ENCODE measurements at regions not wholly inside any gene's neighbourhood (a gene's known extent, or its start where the extent isn't known, plus 50 kb on each side); places are given as distances from the start of the nearest gene placed in this dataset.

GRCh38 chr17:45662432-45662831, 121.7 kb upstream of the CRHR1 start:
- BruUV-seq (replicated peaks) = no TSS peak
- H3K27me3 ChIP-seq (ENCODE audit: control insufficient read depth, insufficient read depth, low read length) = no peaks in the 10 kb centered on the region
- H3K36me3 ChIP-seq (ENCODE audit: control insufficient read depth, insufficient read depth, low read length) = no peaks in the 10 kb centered on the region
- ATAC-seq (no peak), DNase-seq (ENCODE audit: low read depth, low spot score) (no peak)
- H3K4me3 ChIP-seq (ENCODE audit: low read depth in 2 of 2, low read length in 2 of 2) = no peak overlapping the region
- TF ChIP-seq REST (IDR thresholded peaks at IDR 0.05; ENCODE audit: insufficient read depth in 1 of 2, low read depth in 2 of 2, low read length in 1 of 2) (no peak), SIN3A (IDR thresholded peaks at IDR 0.05; ENCODE audit: borderline replicate concordance, insufficient read depth, low read depth, low read length) (no peak), CTCF (IDR thresholded peaks at IDR 0.05) (no peak), TCF7L2 (IDR thresholded peaks at IDR 0.05; ENCODE audit: low read depth, low read length) (no peak), POLR2AphosphoS5 (IDR thresholded peaks at IDR 0.05; ENCODE audit: low read depth, low read length) (no peak)
- H3K27ac ChIP-seq (ENCODE audit: low read length) = no peak overlapping the region
- ChIA-PET CTCF (no interaction called here), POLR2A (no interaction called here)
- no peaks in the 10 kb centered on the region for H3K9me3 ChIP-seq (ENCODE audit: control insufficient read depth, insufficient read depth, low read depth, low read length)
- in situ Hi-C loops (cut with HindIII; ENCODE audit: low pct_unique_long_range_greater_than_20kb, low sequenced_read_pairs) = no loop called here
- H3K4me1 ChIP-seq (ENCODE audit: control insufficient read depth, insufficient read depth, low read length) = no peaks in the 10 kb centered on the region
- intact Hi-C loops (cut with micrococcal nuclease; ENCODE audit: unreplicated experiment) = no loop called here

DNA sequence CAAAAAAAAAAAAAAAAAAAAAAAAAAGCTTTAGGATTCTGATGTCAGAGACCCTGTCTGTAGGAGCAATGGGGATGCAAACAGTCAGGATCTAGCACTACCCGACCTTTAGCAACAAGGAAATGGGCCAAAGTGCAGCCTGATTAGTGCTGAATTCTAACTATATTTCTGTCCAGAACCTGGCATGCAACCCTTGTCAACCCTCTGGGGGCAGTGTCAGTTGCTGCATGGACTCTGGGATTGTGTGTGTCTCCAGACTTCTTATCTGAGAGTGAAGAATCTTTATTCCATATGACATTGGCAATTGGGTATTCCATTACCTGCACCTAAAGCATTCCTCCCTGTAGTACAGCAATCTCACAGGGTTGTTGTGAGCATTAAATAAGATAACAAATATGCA, 120.3 kb upstream of the CRHR1 start:
- ATAC-seq (no peak), DNase-seq (ENCODE audit: low read depth, low spot score) (no peak)
- H3K9me3 ChIP-seq (ENCODE audit: control insufficient read depth, insufficient read depth, low read depth, low read length) = no peaks in the 10 kb centered on the region
- no TSS peak for BruUV-seq (replicated peaks)
- H3K36me3 ChIP-seq (ENCODE audit: control insufficient read depth, insufficient read depth, low read length) = no peaks in the 10 kb centered on the region
- TF ChIP-seq CTCF (IDR thresholded peaks at IDR 0.05) (no peak), REST (IDR thresholded peaks at IDR 0.05; ENCODE audit: insufficient read depth in 1 of 2, low read depth in 2 of 2, low read length in 1 of 2) (no peak), SIN3A (IDR thresholded peaks at IDR 0.05; ENCODE audit: borderline replicate concordance, insufficient read depth, low read depth, low read length) (no peak)
- in situ Hi-C loops (cut with HindIII; ENCODE audit: low pct_unique_long_range_greater_than_20kb, low sequenced_read_pairs) = no loop called here
- CTCF ChIA-PET = no interaction called here
- intact Hi-C loops (cut with micrococcal nuclease; ENCODE audit: unreplicated experiment) = no loop called here
- POLR2A ChIA-PET = no interaction called here
- no peak overlapping the region for H3K4me3 ChIP-seq (ENCODE audit: low read depth in 2 of 2, low read length in 2 of 2)
- H3K27ac ChIP-seq (ENCODE audit: low read length) = no peak overlapping the region
- no peaks in the 10 kb centered on the region for H3K27me3 ChIP-seq (ENCODE audit: control insufficient read depth, insufficient read depth, low read length)
- H3K4me1 ChIP-seq (ENCODE audit: control insufficient read depth, insufficient read depth, low read length) = no peaks in the 10 kb centered on the region

All from Panc1 (cell line).